Panc1 (cell line): ENCODE measurements at regions not wholly inside any gene's neighbourhood (a gene's known extent, or its start where the extent isn't known, plus 50 kb on each side); places are given as distances from the start of the nearest gene placed in this dataset.

Source experiments
- POLR2AphosphoS5 ChIP-seq: IDR thresholded peaks from 2 replicates; pipeline ENCODE4 v1.6.1; 2012; ENCODE audit warnings: mild to moderate bottlenecking, low read depth, low read length, moderate library complexity
- TF ChIP-seq, protein P1 (sequence below): fragments of 450-650 bp; IDR thresholded peaks from 2 replicates; pipeline ENCODE4 v1.5.1; 2017; ENCODE audit warnings: mild to moderate bottlenecking

DNA sequence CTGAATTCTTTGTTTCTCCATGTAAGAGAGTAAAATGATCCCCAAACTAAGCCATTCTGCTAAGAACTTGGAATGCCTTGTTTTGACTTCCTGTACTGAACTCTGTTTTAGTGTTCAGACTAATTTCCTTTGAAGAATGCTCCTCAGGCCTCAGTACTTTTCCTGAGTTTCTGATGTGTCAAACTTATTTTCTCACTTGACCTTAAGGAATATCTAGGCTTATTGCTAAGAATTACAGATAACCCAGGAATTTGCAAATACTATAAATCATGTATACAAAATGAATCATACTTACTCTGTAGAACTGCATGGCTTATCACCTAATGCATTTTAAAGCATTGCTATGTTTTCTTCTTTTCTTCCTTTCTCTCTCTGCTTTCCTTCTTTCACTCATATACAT, 93.1 kb upstream of the PKP2 start:
- TF ChIP-seq, protein P1, sequence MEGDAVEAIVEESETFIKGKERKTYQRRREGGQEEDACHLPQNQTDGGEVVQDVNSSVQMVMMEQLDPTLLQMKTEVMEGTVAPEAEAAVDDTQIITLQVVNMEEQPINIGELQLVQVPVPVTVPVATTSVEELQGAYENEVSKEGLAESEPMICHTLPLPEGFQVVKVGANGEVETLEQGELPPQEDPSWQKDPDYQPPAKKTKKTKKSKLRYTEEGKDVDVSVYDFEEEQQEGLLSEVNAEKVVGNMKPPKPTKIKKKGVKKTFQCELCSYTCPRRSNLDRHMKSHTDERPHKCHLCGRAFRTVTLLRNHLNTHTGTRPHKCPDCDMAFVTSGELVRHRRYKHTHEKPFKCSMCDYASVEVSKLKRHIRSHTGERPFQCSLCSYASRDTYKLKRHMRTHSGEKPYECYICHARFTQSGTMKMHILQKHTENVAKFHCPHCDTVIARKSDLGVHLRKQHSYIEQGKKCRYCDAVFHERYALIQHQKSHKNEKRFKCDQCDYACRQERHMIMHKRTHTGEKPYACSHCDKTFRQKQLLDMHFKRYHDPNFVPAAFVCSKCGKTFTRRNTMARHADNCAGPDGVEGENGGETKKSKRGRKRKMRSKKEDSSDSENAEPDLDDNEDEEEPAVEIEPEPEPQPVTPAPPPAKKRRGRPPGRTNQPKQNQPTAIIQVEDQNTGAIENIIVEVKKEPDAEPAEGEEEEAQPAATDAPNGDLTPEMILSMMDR, result no peak
- TF ChIP-seq POLR2AphosphoS5, result no peak
